Sigmoid colon (tissue), 6 donors: ENCODE measurements at regions not wholly inside any gene's neighbourhood (a gene's known extent, or its start where the extent isn't known, plus 50 kb on each side); places are given as distances from the start of the nearest gene placed in this dataset.

Experiments
- DNase-seq: peaks from one replicate; pipeline ENCODE4 v3.0.0-alpha.2; 2019
- H3K27ac ChIP-seq, 4 donors: fragments of 200-600 bp; sonication (generic); one replicate each; pipeline ENCODE4 v1.5.1; 2016 to 2019; ENCODE audit warnings: mild to moderate bottlenecking in 1 of 4
- H3K27me3 ChIP-seq, 3 donors: fragments of 200-600 bp; sonication (generic); one replicate each; pipeline ENCODE4 v1.5.1; 2019; ENCODE audit warnings: mild to moderate bottlenecking in 1 of 3
- H3K36me3 ChIP-seq, 4 donors: fragments of 200-600 bp; sonication (generic); one replicate each; pipeline ENCODE4 v1.5.1; 2016 to 2019
- H3K4me1 ChIP-seq, 4 donors: fragments of 200-600 bp; sonication (generic); one replicate each; pipeline ENCODE4 v1.5.1; 2017 to 2019
- H3K4me3 ChIP-seq, 4 donors: fragments of 200-600 bp; sonication (generic); one replicate each; pipeline ENCODE4 v1.5.1; 2017 to 2019; ENCODE audit warnings: mild to moderate bottlenecking in 2 of 4, moderate library complexity in 1 of 4
- H3K9me3 ChIP-seq, 4 donors: fragments of 200-600 bp in 3 of 4; sonication (generic) in 3 of 4; one replicate each; pipeline versions ENCODE4 v1.5.1 to v1.6.1; 2013 to 2019
- CTCF ChIP-seq, 4 experiments: fragments of 450-650 bp in 3 of 4; fragments of 200-600 bp in 1 of 4; IDR thresholded peaks; one replicate each; pipeline ENCODE4 v1.5.1; 2016 to 2019; ENCODE audit warnings: antibody characterized with exemption in 4 of 4, mild to moderate bottlenecking in 3 of 4, moderate library complexity in 2 of 4
- EP300 ChIP-seq, 4 donors: sonication (generic); formaldehyde crosslinking; IDR thresholded peaks; one replicate each; pipeline ENCODE4 v1.6.1; 2017; ENCODE audit warnings: antibody characterized with exemption in 4 of 4
- POLR2A ChIP-seq, 2 donors: fragments of 450-650 bp; IDR thresholded peaks; one replicate each; pipeline ENCODE4 v1.6.1; 2016; ENCODE audit warnings: antibody characterized with exemption in 2 of 2, mild to moderate bottlenecking in 2 of 2, moderate library complexity in 2 of 2
- POLR2AphosphoS5 ChIP-seq, 4 donors: sonication (generic); formaldehyde crosslinking; IDR thresholded peaks; one replicate each; pipeline ENCODE4 v1.6.1; 2017; ENCODE audit warnings: antibody characterized with exemption in 4 of 4
- WGBS, 2 donors: extraction: QIAGEN DNeasy Blood & Tissue Kit; methylation state at CpG; one replicate each; pipeline ENCODE4 v1.1.7; 2013; 5-methylcytosine and 5-hydroxymethylcytosine counted together
- intact Hi-C: fragments of 100-400 bp; cut with DNase I; formaldehyde crosslinking; loops from one replicate; pipeline ENCODE4 v1.15.1; 2023
- donor health status: healthy with polysubstance abuse.
- donor health status: healthy.

- Histone ChIP-seq H3K27me3 (no peaks in the 10 kb centered on the region), H3K27ac (peak overlapping the region in 1 of 4 donors; percentile 79), H3K4me1 (peaks cover 0 to 9% (median 4%) of the 10 kb centered on the region in 4 donors), H3K36me3 (no peaks in the 10 kb centered on the region), H3K9me3 (no peaks in the 10 kb centered on the region), H3K4me3 (no peak overlapping the region)
- no peak for TF ChIP-seq POLR2AphosphoS5 (IDR thresholded peaks at IDR 0.05)
- no peak for DNase-seq
- intact Hi-C loops = no loop called here
- 77 to 82% methylated on average over 7 of the region's 7 CpGs for WGBS, 2 donors
Measured at GRCh38 chr2:239629926-239630617, 229.3 kb upstream of the HDAC4 start.

GRCh38 chr2:239626961-239627592 is 226.3 kb upstream of the HDAC4 start:
- Histone ChIP-seq H3K27ac (no peak overlapping the region), H3K4me3 (no peak overlapping the region), H3K27me3 (no peaks in the 10 kb centered on the region), H3K9me3 (no peaks in the 10 kb centered on the region), H3K4me1 (peaks cover 0 to 9% (median 4%) of the 10 kb centered on the region in 4 donors), H3K36me3 (no peaks in the 10 kb centered on the region)
- TF ChIP-seq EP300 (IDR thresholded peaks at IDR 0.05) (no peak), POLR2A (IDR thresholded peaks at IDR 0.05) (no peak), CTCF (IDR thresholded peaks at IDR 0.05) (no peak), POLR2AphosphoS5 (IDR thresholded peaks at IDR 0.05) (no peak)
- 83 to 89% methylated on average over 16 of the region's 16 CpGs for WGBS, 2 donors
- intact Hi-C loops = no loop called here
- no peak for DNase-seq

- Histone ChIP-seq H3K36me3 (no peaks in the 10 kb centered on the region), H3K9me3 (no peaks in the 10 kb centered on the region), H3K4me1 (peaks cover 0 to 7% (median 3%) of the 10 kb centered on the region in 4 donors), H3K4me3 (no peak overlapping the region), H3K27me3 (no peaks in the 10 kb centered on the region), H3K27ac (no peak overlapping the region)
- no peak for DNase-seq
- WGBS, 2 donors = 83 to 90% methylated on average over 8 of the region's 8 CpGs
- no peak for TF ChIP-seq EP300 (IDR thresholded peaks at IDR 0.05)
- TF ChIP-seq POLR2A (IDR thresholded peaks at IDR 0.05) = no peak
- no peak for TF ChIP-seq POLR2AphosphoS5 (IDR thresholded peaks at IDR 0.05)
- no peak for TF ChIP-seq CTCF (IDR thresholded peaks at IDR 0.05)
- intact Hi-C loops = no loop called here
Measured at GRCh38 chr2:239625971-239626734, 225.3 kb upstream of the HDAC4 start.

DNA sequence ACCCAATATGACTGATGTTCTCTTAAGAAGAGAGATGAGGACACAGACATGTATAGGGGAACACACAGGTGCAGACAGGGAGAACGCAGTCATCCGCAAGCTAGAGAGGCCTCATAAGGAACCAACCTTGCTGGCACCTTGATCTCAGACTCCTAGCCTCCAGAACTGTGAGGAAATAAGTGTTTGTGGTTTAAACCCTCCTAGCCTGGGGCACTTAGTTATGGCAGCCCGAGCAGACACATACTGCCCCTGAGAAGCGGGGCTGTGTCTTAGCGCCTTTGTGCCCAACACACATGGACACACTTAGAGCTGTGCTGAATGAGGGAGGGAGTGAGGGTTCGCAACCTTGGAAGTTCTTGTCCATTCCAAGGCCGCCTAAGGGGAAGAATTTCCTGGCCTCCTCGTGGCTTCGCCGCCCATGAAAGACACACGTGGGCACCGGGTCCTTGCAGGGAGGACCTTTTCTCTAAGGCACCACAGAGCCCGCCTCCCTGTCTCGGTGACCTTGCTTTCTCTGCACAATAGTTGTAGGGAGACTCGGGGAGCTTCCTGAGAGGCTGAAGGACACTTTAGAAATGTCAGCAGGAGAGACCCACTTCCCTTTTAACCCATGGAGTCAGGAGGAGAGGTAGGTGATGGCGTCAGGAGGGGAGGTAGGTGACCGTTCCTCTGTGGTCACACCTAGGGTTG is 224.5 kb upstream of the HDAC4 start:
- H3K36me3 ChIP-seq = no peaks in the 10 kb centered on the region
- intact Hi-C loops = no loop called here
- no peaks in the 10 kb centered on the region for H3K4me1 ChIP-seq
- no peak overlapping the region for H3K4me3 ChIP-seq
- H3K9me3 ChIP-seq = no peaks in the 10 kb centered on the region
- 93 to 94% methylated on average over 17 of the region's 17 CpGs for WGBS, 2 donors
- DNase-seq = no peak
- H3K27ac ChIP-seq = no peak overlapping the region
- no peak for TF ChIP-seq POLR2A (IDR thresholded peaks at IDR 0.05)
- TF ChIP-seq EP300 (IDR thresholded peaks at IDR 0.05) = no peak
- TF ChIP-seq CTCF (IDR thresholded peaks at IDR 0.05) = no peak
- TF ChIP-seq POLR2AphosphoS5 (IDR thresholded peaks at IDR 0.05) = no peak
- H3K27me3 ChIP-seq = no peaks in the 10 kb centered on the region

- no peak for DNase-seq
- intact Hi-C loops = no loop called here
Measured at GRCh38 chr2:239621611-239622010, 220.8 kb upstream of the HDAC4 start.

More at GRCh38 chr2:239621611-239622010, 220.8 kb upstream of the HDAC4 start:
- H3K27me3 ChIP-seq = no peaks in the 10 kb centered on the region
- no peak overlapping the region for H3K27ac ChIP-seq
- 93 to 95% methylated on average over 8 of the region's 8 CpGs for WGBS, 2 donors
- H3K9me3 ChIP-seq = peaks cover 0 to 7% (median 1%) of the 10 kb centered on the region in 4 donors
- no peak for TF ChIP-seq CTCF (IDR thresholded peaks at IDR 0.05)
- TF ChIP-seq POLR2A (IDR thresholded peaks at IDR 0.05) = no peak
- no peak for TF ChIP-seq POLR2AphosphoS5 (IDR thresholded peaks at IDR 0.05)
- TF ChIP-seq EP300 (IDR thresholded peaks at IDR 0.05) = no peak
- no peak overlapping the region for H3K4me3 ChIP-seq
- no peaks in the 10 kb centered on the region for H3K4me1 ChIP-seq
- no peaks in the 10 kb centered on the region for H3K36me3 ChIP-seq
